ENCODE measurements at regions not wholly inside any gene's neighbourhood (a gene's known extent, or its start where the extent isn't known, plus 50 kb on each side); places are given as distances from the start of the nearest gene placed in this dataset.
"Not testable (repeated sequence)": the region's sequence is repeated elsewhere in the genome, so short reads cannot be mapped to it uniquely, and the experiment has no call there.

DNA sequence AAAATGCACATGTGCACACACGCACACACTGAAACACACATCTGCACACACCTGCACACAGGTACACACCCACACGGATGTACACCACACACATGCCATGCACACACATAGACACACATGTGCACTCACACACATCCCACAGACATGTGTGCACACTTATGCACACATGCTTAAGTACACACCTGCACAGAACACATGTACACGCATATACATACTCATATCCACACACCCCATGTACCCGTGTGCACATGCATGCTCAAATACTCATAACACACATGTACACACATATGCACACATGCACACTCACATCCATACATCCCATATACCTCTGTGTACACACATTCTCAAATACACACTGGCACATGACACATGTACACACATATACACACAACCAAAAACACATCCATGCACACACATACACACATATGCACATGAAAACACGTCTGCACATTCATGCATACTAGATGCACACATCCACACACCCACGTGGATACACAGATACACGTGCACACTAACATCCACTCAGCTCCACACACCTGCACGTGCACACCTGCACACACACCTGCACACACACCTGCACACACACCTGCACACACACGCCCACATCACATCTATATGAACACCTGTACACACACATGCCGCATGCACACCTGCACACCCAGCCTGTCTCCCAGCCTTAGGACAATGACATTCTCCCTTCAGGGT lies 336.7 kb downstream of the ADGRD1 start:
- TF ChIP-seq, protein P1, sequence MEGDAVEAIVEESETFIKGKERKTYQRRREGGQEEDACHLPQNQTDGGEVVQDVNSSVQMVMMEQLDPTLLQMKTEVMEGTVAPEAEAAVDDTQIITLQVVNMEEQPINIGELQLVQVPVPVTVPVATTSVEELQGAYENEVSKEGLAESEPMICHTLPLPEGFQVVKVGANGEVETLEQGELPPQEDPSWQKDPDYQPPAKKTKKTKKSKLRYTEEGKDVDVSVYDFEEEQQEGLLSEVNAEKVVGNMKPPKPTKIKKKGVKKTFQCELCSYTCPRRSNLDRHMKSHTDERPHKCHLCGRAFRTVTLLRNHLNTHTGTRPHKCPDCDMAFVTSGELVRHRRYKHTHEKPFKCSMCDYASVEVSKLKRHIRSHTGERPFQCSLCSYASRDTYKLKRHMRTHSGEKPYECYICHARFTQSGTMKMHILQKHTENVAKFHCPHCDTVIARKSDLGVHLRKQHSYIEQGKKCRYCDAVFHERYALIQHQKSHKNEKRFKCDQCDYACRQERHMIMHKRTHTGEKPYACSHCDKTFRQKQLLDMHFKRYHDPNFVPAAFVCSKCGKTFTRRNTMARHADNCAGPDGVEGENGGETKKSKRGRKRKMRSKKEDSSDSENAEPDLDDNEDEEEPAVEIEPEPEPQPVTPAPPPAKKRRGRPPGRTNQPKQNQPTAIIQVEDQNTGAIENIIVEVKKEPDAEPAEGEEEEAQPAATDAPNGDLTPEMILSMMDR (IDR thresholded peaks at IDR 0.05; ENCODE audit: low read depth, low read length), result no peak
- no peak for DNase-seq (ENCODE audit: extremely low read depth, low read depth)

DNA sequence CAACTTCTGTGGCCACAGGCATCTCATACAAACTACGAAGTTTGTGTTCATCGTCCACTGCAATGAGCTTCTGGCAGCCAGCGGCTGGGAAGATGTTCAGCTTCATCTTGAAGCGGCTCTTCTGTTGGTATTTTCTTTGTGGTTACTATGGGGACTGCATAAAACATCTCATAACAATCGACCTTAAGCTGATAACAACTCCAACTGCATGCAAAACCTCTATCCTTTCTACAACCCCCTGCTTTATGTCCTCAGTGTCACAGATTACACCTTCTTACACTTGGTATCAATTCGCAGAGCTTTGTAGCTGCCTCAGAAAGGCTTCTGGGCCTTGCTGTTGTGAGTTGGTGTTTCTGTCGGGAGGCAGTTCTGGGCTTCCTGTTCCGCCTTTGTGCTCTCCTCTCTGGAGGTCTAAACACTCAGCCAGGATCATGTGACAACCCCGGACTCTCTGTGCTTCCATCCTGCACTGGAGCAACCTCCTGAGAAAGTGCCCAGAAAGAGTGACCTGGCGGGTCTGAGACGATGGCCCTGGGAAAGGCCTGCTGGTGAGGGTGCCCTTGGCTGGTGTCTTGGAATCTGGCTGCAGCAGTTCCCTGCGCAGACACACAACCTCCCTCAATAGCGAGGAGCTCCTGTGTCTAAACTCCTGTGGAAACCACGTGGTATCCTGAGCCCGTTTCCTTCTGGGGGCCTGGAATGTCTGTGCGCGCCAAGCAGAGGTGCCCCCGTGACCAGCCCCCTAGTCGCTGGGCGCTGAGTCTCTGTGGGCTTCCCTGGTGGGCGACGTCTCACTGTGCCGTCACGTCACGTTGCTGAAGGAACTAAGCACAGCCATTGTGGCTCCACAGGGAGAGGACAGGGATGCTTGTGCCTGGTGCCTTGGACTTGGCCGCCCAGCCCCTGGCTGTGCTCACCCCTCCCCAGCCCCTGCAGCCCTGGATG lies 339.6 kb downstream of the ADGRD1 start:
- DNase-seq (ENCODE audit: extremely low read depth, low read depth), result not testable (repeated sequence)

DNA sequence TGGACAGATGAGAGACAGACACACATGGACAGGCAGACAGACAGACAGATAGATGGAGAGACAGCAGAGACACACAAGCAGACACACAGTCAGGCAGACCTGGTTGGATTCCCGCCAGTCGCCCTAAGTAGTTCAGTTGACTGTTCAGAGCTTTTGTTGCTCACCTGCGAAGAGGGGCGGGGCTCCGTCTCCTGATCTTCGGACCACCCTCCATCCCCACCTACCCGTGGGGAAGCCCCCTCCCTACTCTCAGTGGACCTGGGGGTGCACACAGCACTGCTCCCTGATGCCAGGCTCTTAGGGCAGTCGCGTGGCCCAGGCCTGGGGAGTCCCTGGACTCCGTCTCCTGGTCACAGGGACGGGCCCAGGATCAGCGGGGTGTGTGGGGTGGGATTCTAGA lies 341.0 kb downstream of the ADGRD1 start:
- DNase-seq (ENCODE audit: extremely low read depth, low read depth), result not testable (repeated sequence)

DNA sequence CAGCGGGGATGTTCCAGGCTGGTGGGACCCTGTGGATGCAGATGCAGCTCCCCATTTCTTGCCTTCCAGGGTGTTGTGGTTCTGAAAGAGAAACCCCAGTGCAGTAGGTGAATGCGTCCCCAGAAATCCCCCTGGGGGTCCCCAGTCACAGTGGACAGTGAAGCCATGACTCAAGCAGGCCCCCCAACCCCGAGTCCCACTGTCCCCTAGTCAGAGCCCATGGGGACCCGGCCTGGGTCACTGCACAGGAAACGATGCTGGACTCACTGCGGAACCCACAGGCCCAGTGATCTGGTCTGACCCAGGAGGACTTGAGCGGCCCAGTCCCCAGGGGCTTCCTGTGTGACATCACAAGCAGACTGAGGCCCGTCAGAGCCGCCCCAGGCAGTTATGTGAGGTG lies 341.4 kb downstream of the ADGRD1 start:
- not testable (repeated sequence) for DNase-seq (ENCODE audit: extremely low read depth, low read depth)

DNA sequence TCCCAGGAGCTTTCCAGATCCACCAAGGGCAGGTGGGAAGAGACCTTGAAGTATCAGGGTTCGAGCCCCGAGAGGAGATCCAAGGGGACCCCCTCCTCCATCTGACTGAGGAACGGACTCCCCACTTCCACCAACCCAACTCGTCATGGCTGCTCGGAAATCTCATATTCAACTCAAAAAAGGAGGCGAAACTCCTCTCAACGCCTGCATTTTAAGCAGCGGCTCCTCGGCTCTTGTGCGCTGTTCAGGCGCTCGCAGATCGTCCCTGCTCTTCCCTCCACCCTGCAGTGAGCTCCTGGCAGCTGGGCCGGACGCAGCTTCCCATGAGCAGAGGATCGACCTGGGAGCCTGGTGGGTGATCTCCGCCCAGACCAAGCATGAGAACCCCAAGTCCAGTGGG lies 341.9 kb downstream of the ADGRD1 start:
- DNase-seq (ENCODE audit: extremely low read depth, low read depth), result not testable (repeated sequence)

DNA sequence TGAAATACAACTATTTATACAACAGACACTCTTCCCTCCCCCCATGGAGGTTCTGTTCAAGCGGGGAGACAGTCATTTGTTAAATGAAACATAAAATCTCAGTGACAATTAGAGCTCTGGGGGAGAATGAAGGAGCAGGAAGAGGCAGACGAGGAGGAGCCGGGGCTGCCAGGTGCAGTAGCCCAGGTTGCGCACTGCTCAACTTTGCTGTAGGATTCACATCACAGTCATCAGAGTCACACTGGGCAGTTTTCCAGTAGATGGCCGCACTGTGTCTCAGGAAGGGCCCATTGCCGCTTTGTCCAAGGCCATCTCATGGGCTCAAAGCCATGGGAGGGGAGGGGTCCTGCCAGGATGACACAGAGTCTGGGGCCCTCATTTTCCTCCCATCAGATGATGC lies 342.4 kb downstream of the ADGRD1 start:
- not testable (repeated sequence) for DNase-seq (ENCODE audit: extremely low read depth, low read depth)

DNA sequence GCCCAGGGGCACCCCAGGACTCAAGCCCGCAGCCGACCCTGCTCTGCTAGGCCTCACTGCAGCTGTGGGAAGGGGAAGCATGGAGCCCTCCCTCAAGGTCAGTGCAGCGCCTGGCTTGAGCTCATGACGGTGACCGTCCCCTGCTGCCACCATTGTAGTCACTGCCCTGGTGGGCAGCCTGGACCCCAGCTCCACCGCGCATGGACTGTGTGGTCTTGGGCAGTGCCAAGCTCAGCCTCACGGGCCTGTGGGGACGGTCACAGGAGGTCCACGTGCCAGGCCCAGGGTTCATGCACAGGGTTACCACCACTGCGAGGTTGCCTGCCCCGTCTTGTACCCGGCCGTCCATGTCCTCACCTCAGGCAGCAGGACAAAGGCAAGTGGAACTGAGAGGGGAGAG lies 342.9 kb downstream of the ADGRD1 start:
- not testable (repeated sequence) for DNase-seq (ENCODE audit: extremely low read depth, low read depth)

DNA sequence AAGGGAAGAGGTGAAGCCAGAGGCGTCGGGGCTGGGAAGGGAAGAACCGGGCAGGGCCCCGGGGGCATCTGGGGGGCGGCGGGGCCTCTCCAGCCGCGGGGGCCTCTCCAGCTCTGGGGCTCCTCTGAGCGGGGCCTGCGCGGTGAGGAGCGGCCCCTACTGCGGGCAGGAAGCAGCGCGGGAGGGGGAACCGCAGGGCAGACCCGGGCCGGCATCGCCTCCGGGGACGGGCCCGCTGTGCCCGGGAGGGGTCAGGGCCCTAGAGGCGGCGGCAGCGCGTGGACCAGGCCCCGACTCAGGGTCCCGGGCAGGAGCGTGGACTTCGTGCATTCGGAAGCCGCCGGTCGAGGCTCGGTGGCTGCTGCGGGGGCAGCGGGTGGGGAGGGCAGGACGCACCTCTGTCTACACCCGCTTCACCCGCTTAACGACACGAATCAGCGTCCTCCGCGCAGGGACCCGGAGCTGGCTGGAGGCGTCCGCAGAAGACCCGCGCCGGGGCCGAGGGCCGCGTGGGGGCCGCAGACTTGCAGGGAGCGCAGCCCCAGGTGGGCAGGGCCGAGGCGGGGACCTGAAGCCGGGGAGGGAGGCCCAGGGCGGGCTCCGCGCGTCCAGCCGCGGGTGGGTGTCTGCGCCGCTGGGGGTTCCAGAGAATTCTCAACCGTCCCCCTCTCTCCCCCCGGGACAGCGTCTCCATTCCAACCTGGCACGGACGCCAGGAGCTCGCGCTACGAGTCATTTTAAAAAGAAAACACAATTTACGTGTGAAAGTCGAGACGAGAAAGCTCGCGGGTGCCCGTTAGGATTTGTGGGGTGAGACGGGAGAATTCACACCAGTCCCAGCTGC lies 345.0 kb downstream of the ADGRD1 start:
- DNase-seq (ENCODE audit: extremely low read depth, low read depth), result not testable (repeated sequence)

DNA sequence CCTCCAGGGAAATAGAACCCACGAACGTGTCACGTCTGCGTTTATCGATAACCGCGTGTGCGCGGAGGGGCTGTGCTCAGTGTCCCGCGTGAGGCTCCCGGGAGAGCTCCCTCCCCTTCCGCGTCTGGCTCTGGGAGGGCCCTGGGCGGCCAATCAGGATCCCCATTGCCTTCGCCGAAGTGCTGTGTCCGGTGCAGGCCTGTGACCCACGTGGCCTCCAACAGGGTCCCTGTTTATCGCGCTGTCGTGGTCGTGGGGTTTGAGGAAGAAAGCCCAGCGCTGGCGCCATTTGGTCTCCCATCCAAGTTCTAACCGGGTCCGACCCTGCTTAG lies 345.6 kb downstream of the ADGRD1 start:
- not testable (repeated sequence) for DNase-seq (ENCODE audit: extremely low read depth, low read depth)

DNA sequence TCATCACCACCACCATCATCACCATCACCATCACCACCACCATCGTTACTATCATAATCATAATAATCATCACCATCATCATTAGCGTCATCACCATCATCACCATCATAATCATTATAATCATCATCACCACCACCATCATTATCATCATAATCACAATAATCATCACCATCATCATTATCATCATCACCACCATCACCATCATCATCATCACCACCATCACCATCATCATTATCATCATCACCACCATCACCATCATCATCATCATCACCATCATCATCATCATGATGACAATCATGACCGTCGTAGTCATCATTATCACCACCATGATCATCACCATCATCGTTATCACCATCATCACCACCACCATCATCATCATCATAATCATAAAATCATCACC lies 349.9 kb downstream of the ADGRD1 start:
- not testable (repeated sequence) for DNase-seq (ENCODE audit: extremely low read depth, low read depth)

DNA sequence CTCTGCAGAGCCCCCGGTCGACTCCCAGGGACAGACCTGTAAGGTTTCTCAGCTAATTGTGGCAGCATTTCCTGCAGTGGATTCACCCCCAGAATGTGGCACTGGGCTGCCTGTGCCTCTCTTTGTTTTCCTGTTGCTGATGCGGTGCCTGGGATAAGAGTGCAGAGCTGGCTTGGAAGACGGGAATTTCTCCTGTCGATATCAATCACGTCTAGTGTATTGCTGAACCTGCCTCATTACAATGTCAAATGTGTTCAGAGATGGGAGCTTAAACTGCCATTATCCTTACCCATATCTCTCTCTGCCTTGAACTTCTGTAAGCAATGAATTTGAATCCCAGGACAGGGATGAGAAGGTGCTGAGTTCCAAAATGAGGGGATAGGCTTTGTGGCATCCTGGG lies 350.9 kb downstream of the ADGRD1 start:
- not testable (repeated sequence) for DNase-seq (ENCODE audit: extremely low read depth, low read depth)

DNA sequence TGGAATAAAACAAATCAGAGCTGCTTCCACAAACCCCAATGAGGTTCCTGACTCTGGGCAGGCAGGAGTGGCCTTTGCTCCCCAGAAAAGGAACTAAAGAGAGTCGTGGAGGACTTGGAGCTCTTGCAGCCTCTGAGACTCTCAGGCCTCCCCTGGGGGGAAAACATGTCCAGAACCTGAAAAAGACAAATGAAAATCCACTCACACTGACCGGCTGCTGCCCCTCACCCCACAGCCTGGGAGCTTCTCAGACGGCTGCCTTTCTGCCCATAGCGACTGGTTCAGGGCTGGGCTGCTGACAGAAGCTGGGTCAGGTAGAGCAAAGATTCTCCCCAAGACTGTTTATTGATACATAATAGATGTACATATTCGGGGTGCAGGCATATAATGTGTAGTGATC lies 356.0 kb downstream of the ADGRD1 start:
- TF ChIP-seq, protein P1 (IDR thresholded peaks at IDR 0.05; ENCODE audit: low read depth, low read length), result no peak

DNA sequence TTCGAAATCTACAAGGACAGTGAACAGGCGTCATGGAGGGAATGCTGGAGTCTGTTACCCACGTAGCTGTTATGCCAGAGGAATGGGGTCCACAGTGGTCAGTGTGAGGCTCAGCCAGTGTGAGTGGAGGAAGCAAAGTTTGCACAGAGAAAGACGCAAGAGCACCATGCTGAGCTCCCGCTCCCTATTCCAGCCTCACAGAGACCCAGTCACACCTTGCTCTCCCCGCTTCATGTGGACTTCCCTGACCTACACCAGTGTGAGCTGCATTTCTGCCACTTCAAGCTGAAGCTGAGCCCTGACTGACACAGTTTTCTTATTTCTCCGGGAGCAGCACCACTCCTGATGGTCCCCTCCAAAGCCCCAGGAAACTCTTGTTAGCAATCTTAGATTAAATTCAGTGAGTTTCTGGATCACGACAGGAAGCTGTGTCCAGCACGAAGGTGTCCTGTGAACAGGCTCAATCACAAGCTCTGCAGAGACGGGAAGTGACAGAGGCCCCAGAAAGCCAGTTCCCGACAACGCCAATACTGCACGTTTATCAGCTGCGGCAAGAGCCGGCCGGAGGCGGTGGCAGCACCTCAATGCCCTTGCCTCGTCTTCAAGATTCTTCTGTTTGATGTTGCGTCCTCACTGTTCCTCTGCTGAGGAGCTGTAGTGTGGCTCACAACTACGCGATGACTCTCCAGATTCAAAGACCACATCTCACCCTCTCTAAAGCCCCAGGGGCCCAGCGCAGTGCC lies 356.7 kb downstream of the ADGRD1 start:
- DNase-seq (ENCODE audit: extremely low read depth, low read depth), result not testable (repeated sequence)

More for the DNA sequence above, 356.0 kb downstream of the ADGRD1 start:
- no peak for DNase-seq (ENCODE audit: extremely low read depth, low read depth)

DNA sequence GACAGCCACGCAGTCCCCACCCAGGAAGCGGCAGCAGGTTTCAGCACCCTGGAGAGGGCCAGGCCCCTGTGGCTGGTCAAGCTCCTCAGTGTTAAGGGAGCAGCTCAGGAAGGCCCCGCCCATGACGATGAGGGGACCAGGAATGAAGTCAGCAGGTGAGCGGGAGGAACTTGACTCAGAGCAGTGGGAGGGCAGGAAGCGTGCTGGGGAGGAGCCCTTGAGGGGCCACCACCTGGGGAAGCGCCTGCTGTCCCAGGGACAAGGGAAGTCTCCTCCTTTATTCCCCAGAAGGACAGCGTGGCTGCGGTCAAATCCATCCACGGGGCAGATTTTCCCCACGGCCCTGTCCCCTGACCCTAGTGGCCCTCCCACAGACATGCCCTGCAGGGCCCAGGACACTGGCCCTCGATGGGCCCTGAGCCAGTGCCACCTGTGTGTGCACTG lies 357.6 kb downstream of the ADGRD1 start:
- DNase-seq (ENCODE audit: extremely low read depth, low read depth), result not testable (repeated sequence)
